ENCODE measurements at regions not wholly inside any gene's neighbourhood (a gene's known extent, or its start where the extent isn't known, plus 50 kb on each side); places are given as distances from the start of the nearest gene placed in this dataset.
A peak's percentile ranks its signal among the peaks of the same experiment; 100 is the strongest.

- TF ChIP-seq CTCF (conservative IDR thresholded peaks at IDR 0.05; ENCODE audit: low read depth, low read length): no peak
- no peak overlapping the region for H3K4me3 ChIP-seq (ENCODE audit: low read length)
- DNase-seq (ENCODE audit: low read depth): no peak
Observed at GRCh38 chr2:71792926-71793761, 339.8 kb downstream of the DYSF start.

- no peak for TF ChIP-seq CTCF (conservative IDR thresholded peaks at IDR 0.05; ENCODE audit: low read depth, low read length)
- no peak overlapping the region for H3K4me3 ChIP-seq (ENCODE audit: low read length)
- DNase-seq (ENCODE audit: low read depth): no peak
Observed at GRCh38 chr2:71791501-71792135, 338.3 kb downstream of the DYSF start.

GRCh38 chr2:71791061-71791450, 337.7 kb downstream of the DYSF start:
- no peak for TF ChIP-seq CTCF (conservative IDR thresholded peaks at IDR 0.05; ENCODE audit: low read depth, low read length)
- no peak overlapping the region for H3K4me3 ChIP-seq (ENCODE audit: low read length)
- DNase-seq (ENCODE audit: low read depth): no peak

GRCh38 chr2:71790226-71791060, 337.1 kb downstream of the DYSF start:
- no peak for TF ChIP-seq CTCF (conservative IDR thresholded peaks at IDR 0.05; ENCODE audit: low read depth, low read length)
- no peak for DNase-seq (ENCODE audit: low read depth)
- H3K4me3 ChIP-seq (ENCODE audit: low read length): no peak overlapping the region

GRCh38 chr2:71789556-71790204, 336.3 kb downstream of the DYSF start:
- DNase-seq (ENCODE audit: low read depth): no peak
- TF ChIP-seq CTCF (conservative IDR thresholded peaks at IDR 0.05; ENCODE audit: low read depth, low read length): peak; percentile 8
- H3K4me3 ChIP-seq (ENCODE audit: low read length): no peak overlapping the region

GRCh38 chr2:71788601-71789240, 335.4 kb downstream of the DYSF start:
- no peak for TF ChIP-seq CTCF (conservative IDR thresholded peaks at IDR 0.05; ENCODE audit: low read depth, low read length)
- no peak overlapping the region for H3K4me3 ChIP-seq (ENCODE audit: low read length)
- no peak for DNase-seq (ENCODE audit: low read depth)

Data from retinal pigment epithelial cell (primary cell).